ENCODE measurements at regions not wholly inside any gene's neighbourhood (a gene's known extent, or its start where the extent isn't known, plus 50 kb on each side); places are given as distances from the start of the nearest gene placed in this dataset.

DNA sequence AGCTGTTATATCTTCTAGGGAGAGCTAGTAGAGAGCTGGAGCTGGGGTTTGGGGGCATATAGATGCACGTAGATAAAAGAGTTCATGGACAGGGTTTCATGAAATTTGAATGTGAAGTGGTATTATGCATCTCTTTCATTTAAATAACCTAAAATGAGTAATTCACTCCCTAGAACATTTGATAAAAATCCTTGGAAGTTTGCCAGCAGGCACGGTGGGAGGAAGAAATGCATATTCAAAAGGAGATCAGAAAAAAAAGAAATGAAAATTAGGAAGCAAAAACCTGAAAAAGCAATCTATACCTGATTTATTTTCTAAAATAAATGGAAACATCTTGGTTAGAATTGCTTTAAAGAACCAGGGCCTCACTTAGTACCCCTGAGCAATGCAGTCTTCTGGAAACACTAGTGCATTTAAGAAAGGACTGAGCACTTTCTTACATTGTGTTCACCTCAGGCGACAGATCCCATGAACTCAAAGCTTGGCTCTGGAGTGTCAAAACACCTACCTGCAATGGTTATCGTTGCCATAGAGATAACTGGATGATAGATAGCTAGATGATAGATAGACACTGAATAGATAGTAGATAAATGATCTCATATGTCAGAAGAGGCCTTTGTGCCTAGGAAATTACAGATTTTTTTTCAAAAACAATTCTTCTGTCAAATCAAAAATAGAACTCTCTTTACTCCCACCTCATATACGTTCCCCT, 458.6 kb upstream of the THRB start:
- no peak for DNase-seq
- peaks cover 0 to 5% (median 1%) of the 10 kb centered on the region in 7 donors for H3K9me3 Mint-ChIP-seq
- Histone ChIP-seq H3K36me3 (replicated peaks in 1 of 2; ENCODE audit: control insufficient read depth in 1 of 2, insufficient read depth in 2 of 2, low read length in 2 of 2) (no peaks in the 10 kb centered on the region), H3K9me3 (replicated peaks in 1 of 2; ENCODE audit: control insufficient read depth in 1 of 2, insufficient read depth in 1 of 2, low read length in 2 of 2) (no peaks in the 10 kb centered on the region), H2AFZ (ENCODE audit: insufficient read depth, low read depth, low read length, poor library complexity, severe bottlenecking) (no peak overlapping the region), H3K4me3 (replicated peaks in 1 of 3; ENCODE audit: low read depth in 2 of 3, low read length in 3 of 3) (no peak overlapping the region), H3K4me2 (replicated peaks; ENCODE audit: extremely low read depth, low read length, poor library complexity, severe bottlenecking) (no peak overlapping the region), H3K4me1 (ENCODE audit: control insufficient read depth in 1 of 2, insufficient read depth in 2 of 2, low read length in 2 of 2) (no peaks in the 10 kb centered on the region), H4K20me1 (ENCODE audit: insufficient read depth, low read length) (no peaks in the 10 kb centered on the region), H3K27ac (ENCODE audit: low read depth in 1 of 2, low read length in 2 of 2) (no peak overlapping the region), H3K9ac (ENCODE audit: insufficient read depth, low read length, poor library complexity, severe bottlenecking) (no peak overlapping the region), H3K27me3 (ENCODE audit: control insufficient read depth in 2 of 2, insufficient read depth in 2 of 2, low read length in 2 of 2) (no peaks in the 10 kb centered on the region), H3K79me2 (ENCODE audit: insufficient read depth, low read length) (no peaks in the 10 kb centered on the region)
- WGBS (ENCODE audit: insufficient coverage): 80% methylated on average over 1 of the region's 5 CpGs
- H3K4me3 Mint-ChIP-seq: no peak overlapping the region
- H3K4me1 Mint-ChIP-seq: no peaks in the 10 kb centered on the region
- H3K36me3 Mint-ChIP-seq: no peaks in the 10 kb centered on the region
- H3K27me3 Mint-ChIP-seq (ENCODE audit: low read depth in 3 of 3): peaks cover 0 to 3% (median 2%) of the 10 kb centered on the region in 3 donors
- intact Hi-C loops (cut with micrococcal nuclease): no loop called here
- no peak overlapping the region for H3K27ac Mint-ChIP-seq
- no peak for TF ChIP-seq CTCF (IDR thresholded peaks at IDR 0.05)

DNA sequence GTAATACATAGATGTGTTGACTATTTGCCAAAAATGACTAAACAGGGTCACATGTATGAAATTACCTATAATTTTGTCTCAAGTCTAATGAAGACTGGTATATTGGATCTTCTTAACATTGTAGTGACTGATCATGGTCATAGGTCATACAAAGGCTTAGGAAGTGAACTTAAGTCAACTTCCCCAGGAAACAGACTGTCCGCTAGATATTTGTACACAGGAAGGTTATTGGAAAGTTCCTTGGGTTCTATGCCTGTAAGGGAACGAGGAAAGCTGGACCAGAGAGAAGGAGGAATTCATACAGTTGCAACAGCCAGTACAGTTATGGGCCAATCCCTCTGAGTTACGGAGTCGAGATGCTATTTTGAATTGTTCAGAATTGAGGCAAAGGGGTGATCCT, 462.0 kb upstream of the THRB start:
- no peak for DNase-seq
- no peaks in the 10 kb centered on the region for H3K27me3 ChIP-seq (ENCODE audit: control insufficient read depth in 2 of 2, insufficient read depth in 2 of 2, low read length in 2 of 2)
- no peak overlapping the region for H3K9ac ChIP-seq (ENCODE audit: insufficient read depth, low read length, poor library complexity, severe bottlenecking)
- peaks cover 0 to 5% (median 0%) of the 10 kb centered on the region in 7 donors for H3K9me3 Mint-ChIP-seq
- H3K27ac Mint-ChIP-seq: no peak overlapping the region
- H4K20me1 ChIP-seq (ENCODE audit: insufficient read depth, low read length): no peaks in the 10 kb centered on the region
- H3K4me3 ChIP-seq (replicated peaks in 1 of 3; ENCODE audit: low read depth in 2 of 3, low read length in 3 of 3): no peak overlapping the region
- no peaks in the 10 kb centered on the region for H3K36me3 Mint-ChIP-seq
- H2AFZ ChIP-seq (ENCODE audit: insufficient read depth, low read depth, low read length, poor library complexity, severe bottlenecking): no peak overlapping the region
- TF ChIP-seq CTCF (IDR thresholded peaks at IDR 0.05): no peak
- H3K79me2 ChIP-seq (ENCODE audit: insufficient read depth, low read length): no peaks in the 10 kb centered on the region
- no peak overlapping the region for H3K4me2 ChIP-seq (replicated peaks; ENCODE audit: extremely low read depth, low read length, poor library complexity, severe bottlenecking)
- 94% methylated on average over 2 of the region's 4 CpGs for WGBS (ENCODE audit: insufficient coverage)
- peaks cover 0 to 6% (median 2%) of the 10 kb centered on the region in 3 donors for H3K27me3 Mint-ChIP-seq (ENCODE audit: low read depth in 3 of 3)
- no peaks in the 10 kb centered on the region for H3K4me1 Mint-ChIP-seq
- H3K4me1 ChIP-seq (ENCODE audit: control insufficient read depth in 1 of 2, insufficient read depth in 2 of 2, low read length in 2 of 2): no peaks in the 10 kb centered on the region
- no peak overlapping the region for H3K27ac ChIP-seq (ENCODE audit: low read depth in 1 of 2, low read length in 2 of 2)
- no peak overlapping the region for H3K4me3 Mint-ChIP-seq
- peaks cover 0 to 3% of the 10 kb centered on the region in 2 donors for H3K9me3 ChIP-seq (replicated peaks in 1 of 2; ENCODE audit: control insufficient read depth in 1 of 2, insufficient read depth in 1 of 2, low read length in 2 of 2)
- intact Hi-C loops (cut with micrococcal nuclease): no loop called here
- no peaks in the 10 kb centered on the region for H3K36me3 ChIP-seq (replicated peaks in 1 of 2; ENCODE audit: control insufficient read depth in 1 of 2, insufficient read depth in 2 of 2, low read length in 2 of 2)

Measured in CD14-positive monocyte (primary cell).